ENCODE measurements at regions not wholly inside any gene's neighbourhood (a gene's known extent, or its start where the extent isn't known, plus 50 kb on each side); places are given as distances from the start of the nearest gene placed in this dataset.

GRCh38 chr12:94769776-94770759 lies 119.7 kb upstream of the TMCC3 start:
- Histone ChIP-seq H2AFZ (ENCODE audit: low read length) (no peak overlapping the region), H3K27ac (ENCODE audit: low read length) (no peak overlapping the region), H3K4me1 (ENCODE audit: low read length) (no peaks in the 10 kb centered on the region), H4K20me1 (ENCODE audit: insufficient read depth, low read length) (no peaks in the 10 kb centered on the region), H3K9me2 (replicated peaks; ENCODE audit: insufficient read depth, low read length) (no peaks in the 10 kb centered on the region), H3K36me3 (replicated peaks; ENCODE audit: insufficient read depth, low read length) (no peaks in the 10 kb centered on the region), H3K4me2 (ENCODE audit: low read depth, low read length) (no peak overlapping the region), H3K27me3 (replicated peaks; ENCODE audit: insufficient read depth, low read length) (no peaks in the 10 kb centered on the region), H3K79me2 (ENCODE audit: low read length) (no peaks in the 10 kb centered on the region), H3K9ac (ENCODE audit: low read length) (no peak overlapping the region), H3K4me3 (ENCODE audit: low read length) (no peak overlapping the region), H3F3A (ENCODE audit: insufficient read depth, low read length) (no peaks in the 10 kb centered on the region), H3K9me3 (replicated peaks; ENCODE audit: insufficient read depth, low read length) (no peaks in the 10 kb centered on the region)
- no peak for DNase-seq
- TF ChIP-seq CTCF (IDR thresholded peaks at IDR 0.05; ENCODE audit: low read length) (no peak), EZH2phosphoT487 (IDR thresholded peaks at IDR 0.05; ENCODE audit: low read length) (no peak), EZH2 (optimal IDR thresholded peaks at IDR 0.05; ENCODE audit: low read depth, low read length) (no peak)

DNA sequence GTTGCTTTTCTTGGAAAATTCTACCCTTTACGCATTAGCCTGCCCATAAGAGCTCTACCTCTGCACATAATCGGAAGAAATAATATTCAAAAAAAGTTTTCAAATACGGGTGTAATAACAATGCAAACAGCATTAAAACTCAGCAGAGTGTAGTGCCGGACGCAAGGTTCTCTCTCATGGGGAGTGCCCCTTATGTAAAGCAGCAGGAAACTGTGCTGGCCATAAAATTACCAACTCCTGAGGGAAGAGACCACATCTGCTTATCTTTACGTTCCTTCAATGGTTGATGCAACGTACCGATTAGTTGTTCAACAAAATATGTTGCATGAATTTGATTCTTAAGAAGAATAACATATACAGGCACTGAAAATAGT lies 118.7 kb upstream of the TMCC3 start:
- no peaks in the 10 kb centered on the region for H4K20me1 ChIP-seq (ENCODE audit: insufficient read depth, low read length)
- no peak for DNase-seq
- H3K79me2 ChIP-seq (ENCODE audit: low read length): no peaks in the 10 kb centered on the region
- H3K9ac ChIP-seq (ENCODE audit: low read length): no peak overlapping the region
- H3K4me3 ChIP-seq (ENCODE audit: low read length): no peak overlapping the region
- no peaks in the 10 kb centered on the region for H3K36me3 ChIP-seq (replicated peaks; ENCODE audit: insufficient read depth, low read length)
- H3K9me2 ChIP-seq (replicated peaks; ENCODE audit: insufficient read depth, low read length): no peaks in the 10 kb centered on the region
- H3K4me2 ChIP-seq (ENCODE audit: low read depth, low read length): no peak overlapping the region
- no peak overlapping the region for H2AFZ ChIP-seq (ENCODE audit: low read length)
- no peaks in the 10 kb centered on the region for H3K9me3 ChIP-seq (replicated peaks; ENCODE audit: insufficient read depth, low read length)
- peaks cover 7% of the 10 kb centered on the region; the same call in 1 of the 2 replicates for H3F3A ChIP-seq (ENCODE audit: insufficient read depth, low read length)
- H3K27me3 ChIP-seq (replicated peaks; ENCODE audit: insufficient read depth, low read length): no peaks in the 10 kb centered on the region
- peaks cover 6% of the 10 kb centered on the region for H3K4me1 ChIP-seq (ENCODE audit: low read length)
- H3K27ac ChIP-seq (ENCODE audit: low read length): no peak overlapping the region
- no peak for TF ChIP-seq EZH2phosphoT487 (IDR thresholded peaks at IDR 0.05; ENCODE audit: low read length)

- H3K36me3 ChIP-seq (replicated peaks; ENCODE audit: insufficient read depth, low read length): no peaks in the 10 kb centered on the region
- H3K4me1 ChIP-seq (ENCODE audit: low read length): peaks cover 9% of the 10 kb centered on the region
- TF ChIP-seq CTCF (IDR thresholded peaks at IDR 0.05; ENCODE audit: low read length) (no peak), EZH2 (optimal IDR thresholded peaks at IDR 0.05; ENCODE audit: low read depth, low read length) (no peak), EZH2phosphoT487 (IDR thresholded peaks at IDR 0.05; ENCODE audit: low read length) (no peak)
- H3K27ac ChIP-seq (ENCODE audit: low read length): no peak overlapping the region
- H3K9ac ChIP-seq (ENCODE audit: low read length): no peak overlapping the region
- H3K27me3 ChIP-seq (replicated peaks; ENCODE audit: insufficient read depth, low read length): no peaks in the 10 kb centered on the region
- no peaks in the 10 kb centered on the region for H3K9me2 ChIP-seq (replicated peaks; ENCODE audit: insufficient read depth, low read length)
- H3K4me3 ChIP-seq (ENCODE audit: low read length): no peak overlapping the region
- H3K79me2 ChIP-seq (ENCODE audit: low read length): peaks cover 2% of the 10 kb centered on the region; the same call in 1 of the 2 replicates
- H4K20me1 ChIP-seq (ENCODE audit: insufficient read depth, low read length): no peaks in the 10 kb centered on the region
- no peak overlapping the region for H3K4me2 ChIP-seq (ENCODE audit: low read depth, low read length)
- H2AFZ ChIP-seq (ENCODE audit: low read length): no peak overlapping the region
- peaks cover 7% of the 10 kb centered on the region; the same call in 1 of the 2 replicates for H3F3A ChIP-seq (ENCODE audit: insufficient read depth, low read length)
- no peak for DNase-seq
- H3K9me3 ChIP-seq (replicated peaks; ENCODE audit: insufficient read depth, low read length): no peaks in the 10 kb centered on the region
Measured at GRCh38 chr12:94768398-94769046, 118.2 kb upstream of the TMCC3 start.
